ENCODE measurements at regions not wholly inside any gene's neighbourhood (a gene's known extent, or its start where the extent isn't known, plus 50 kb on each side); places are given as distances from the start of the nearest gene placed in this dataset.

- no peak for FAIRE-seq
- no peaks in the 10 kb centered on the region for H3K27me3 ChIP-seq (ENCODE audit: control insufficient read depth, insufficient read depth, low read length)
- H3K9me3 ChIP-seq (ENCODE audit: control insufficient read depth in 2 of 3, insufficient read depth in 1 of 3, low read length in 3 of 3) = no peaks in the 10 kb centered on the region
- no peak overlapping the region for H3K27ac ChIP-seq (ENCODE audit: low read depth in 2 of 2, low read length in 2 of 2)
- no peaks in the 10 kb centered on the region for H3K4me1 ChIP-seq (ENCODE audit: control insufficient read depth in 2 of 3, insufficient read depth in 2 of 3, low read depth in 1 of 3, low read length in 3 of 3)
- TF ChIP-seq, protein P1, sequence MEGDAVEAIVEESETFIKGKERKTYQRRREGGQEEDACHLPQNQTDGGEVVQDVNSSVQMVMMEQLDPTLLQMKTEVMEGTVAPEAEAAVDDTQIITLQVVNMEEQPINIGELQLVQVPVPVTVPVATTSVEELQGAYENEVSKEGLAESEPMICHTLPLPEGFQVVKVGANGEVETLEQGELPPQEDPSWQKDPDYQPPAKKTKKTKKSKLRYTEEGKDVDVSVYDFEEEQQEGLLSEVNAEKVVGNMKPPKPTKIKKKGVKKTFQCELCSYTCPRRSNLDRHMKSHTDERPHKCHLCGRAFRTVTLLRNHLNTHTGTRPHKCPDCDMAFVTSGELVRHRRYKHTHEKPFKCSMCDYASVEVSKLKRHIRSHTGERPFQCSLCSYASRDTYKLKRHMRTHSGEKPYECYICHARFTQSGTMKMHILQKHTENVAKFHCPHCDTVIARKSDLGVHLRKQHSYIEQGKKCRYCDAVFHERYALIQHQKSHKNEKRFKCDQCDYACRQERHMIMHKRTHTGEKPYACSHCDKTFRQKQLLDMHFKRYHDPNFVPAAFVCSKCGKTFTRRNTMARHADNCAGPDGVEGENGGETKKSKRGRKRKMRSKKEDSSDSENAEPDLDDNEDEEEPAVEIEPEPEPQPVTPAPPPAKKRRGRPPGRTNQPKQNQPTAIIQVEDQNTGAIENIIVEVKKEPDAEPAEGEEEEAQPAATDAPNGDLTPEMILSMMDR (IDR thresholded peaks at IDR 0.05; ENCODE audit: borderline replicate concordance, extremely low read depth, insufficient read depth) = no peak
- no peak for DNase-seq
- H3K36me3 ChIP-seq (ENCODE audit: control insufficient read depth in 2 of 3, insufficient read depth in 3 of 3, low read length in 3 of 3) = no peaks in the 10 kb centered on the region
- H3K4me3 ChIP-seq (ENCODE audit: low read length in 3 of 3) = no peak overlapping the region
- no peak overlapping the region for H3K9ac ChIP-seq (ENCODE audit: low read length in 3 of 3)
- intact Hi-C loops (cut with DNase I) = no loop called here
Observed at GRCh38 chr21:14763695-14764064, 217.6 kb upstream of the SAMSN1 start.

GRCh38 chr21:14762734-14763694 lies 216.9 kb upstream of the SAMSN1 start:
- H3K27ac ChIP-seq (ENCODE audit: low read depth in 2 of 2, low read length in 2 of 2) = no peak overlapping the region
- TF ChIP-seq, protein P1 (IDR thresholded peaks at IDR 0.05; ENCODE audit: borderline replicate concordance, extremely low read depth, insufficient read depth) = no peak
- no peak overlapping the region for H3K9ac ChIP-seq (ENCODE audit: low read length in 3 of 3)

GRCh38 chr21:14762327-14762726 lies 216.2 kb upstream of the SAMSN1 start:
- Histone ChIP-seq H3K4me3 (ENCODE audit: low read length in 3 of 3) (no peak overlapping the region), H3K27me3 (ENCODE audit: control insufficient read depth, insufficient read depth, low read length) (no peaks in the 10 kb centered on the region), H3K9me3 (ENCODE audit: control insufficient read depth in 2 of 3, insufficient read depth in 1 of 3, low read length in 3 of 3) (no peaks in the 10 kb centered on the region), H3K4me1 (ENCODE audit: control insufficient read depth in 2 of 3, insufficient read depth in 2 of 3, low read depth in 1 of 3, low read length in 3 of 3) (no peaks in the 10 kb centered on the region), H3K27ac (ENCODE audit: low read depth in 2 of 2, low read length in 2 of 2) (no peak overlapping the region), H3K36me3 (ENCODE audit: control insufficient read depth in 2 of 3, insufficient read depth in 3 of 3, low read length in 3 of 3) (no peaks in the 10 kb centered on the region), H3K9ac (ENCODE audit: low read length in 3 of 3) (no peak overlapping the region)
- FAIRE-seq (no peak), DNase-seq (no peak)
- TF ChIP-seq, protein P1 (IDR thresholded peaks at IDR 0.05; ENCODE audit: borderline replicate concordance, extremely low read depth, insufficient read depth) = no peak
- intact Hi-C loops (cut with DNase I) = no loop called here

More at GRCh38 chr21:14762734-14763694, 216.9 kb upstream of the SAMSN1 start:
- intact Hi-C loops (cut with DNase I) = no loop called here
- no peak for FAIRE-seq
- H3K9me3 ChIP-seq (ENCODE audit: control insufficient read depth in 2 of 3, insufficient read depth in 1 of 3, low read length in 3 of 3) = no peaks in the 10 kb centered on the region
- no peaks in the 10 kb centered on the region for H3K4me1 ChIP-seq (ENCODE audit: control insufficient read depth in 2 of 3, insufficient read depth in 2 of 3, low read depth in 1 of 3, low read length in 3 of 3)
- H3K27me3 ChIP-seq (ENCODE audit: control insufficient read depth, insufficient read depth, low read length) = no peaks in the 10 kb centered on the region
- peak in 1 of 5 donors; percentile 10 for DNase-seq
- no peaks in the 10 kb centered on the region for H3K36me3 ChIP-seq (ENCODE audit: control insufficient read depth in 2 of 3, insufficient read depth in 3 of 3, low read length in 3 of 3)
- peak overlapping the region in 1 of 3 donors; percentile 19 for H3K4me3 ChIP-seq (ENCODE audit: low read length in 3 of 3)

Data from kidney (tissue), 13 donors.